ENCODE measurements at regions not wholly inside any gene's neighbourhood (a gene's known extent, or its start where the extent isn't known, plus 50 kb on each side); places are given as distances from the start of the nearest gene placed in this dataset.

DNA sequence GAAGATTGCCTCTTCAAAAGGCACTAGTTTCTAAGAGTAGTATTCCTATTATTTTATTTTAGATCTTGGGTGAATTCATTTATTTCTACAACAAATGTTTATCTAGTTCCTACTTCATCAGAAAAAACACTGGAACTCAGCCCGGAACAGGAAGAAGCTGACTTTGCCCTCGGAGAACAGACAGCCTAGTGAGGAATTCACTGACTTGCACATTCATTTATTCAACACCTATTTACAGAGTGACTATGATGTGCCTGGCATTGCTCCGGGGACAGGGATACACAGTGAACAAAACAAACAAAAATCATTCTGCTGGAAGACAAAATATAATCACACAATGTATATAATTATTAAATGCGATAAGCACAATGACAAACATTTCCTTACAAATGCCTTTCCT is 54.4 kb upstream of the SDK1 start:
- 37% methylated on average over 4 of the region's 4 CpGs for WGBS (ENCODE audit: missing lambda C conversion rate)
- TF ChIP-seq, protein P1, sequence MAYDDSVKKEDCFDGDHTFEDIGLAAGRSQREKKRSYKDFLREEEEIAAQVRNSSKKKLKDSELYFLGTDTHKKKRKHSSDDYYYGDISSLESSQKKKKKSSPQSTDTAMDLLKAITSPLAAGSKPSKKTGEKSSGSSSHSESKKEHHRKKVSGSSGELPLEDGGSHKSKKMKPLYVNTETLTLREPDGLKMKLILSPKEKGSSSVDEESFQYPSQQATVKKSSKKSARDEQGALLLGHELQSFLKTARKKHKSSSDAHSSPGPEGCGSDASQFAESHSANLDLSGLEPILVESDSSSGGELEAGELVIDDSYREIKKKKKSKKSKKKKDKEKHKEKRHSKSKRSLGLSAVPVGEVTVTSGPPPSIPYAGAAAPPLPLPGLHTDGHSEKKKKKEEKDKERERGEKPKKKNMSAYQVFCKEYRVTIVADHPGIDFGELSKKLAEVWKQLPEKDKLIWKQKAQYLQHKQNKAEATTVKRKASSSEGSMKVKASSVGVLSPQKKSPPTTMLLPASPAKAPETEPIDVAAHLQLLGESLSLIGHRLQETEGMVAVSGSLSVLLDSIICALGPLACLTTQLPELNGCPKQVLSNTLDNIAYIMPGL (CRISPR knock-in tag; IDR thresholded peaks at IDR 0.05; ENCODE audit: borderline replicate concordance) = no peak
- TF ChIP-seq NPAS2 (CRISPR knock-in tag; IDR thresholded peaks at IDR 0.05; ENCODE audit: borderline replicate concordance) (no peak), HOXB13 (CRISPR knock-in tag; IDR thresholded peaks at IDR 0.05; ENCODE audit: low read depth) (no peak), NFE2L2 (conservative IDR thresholded peaks at IDR 0.05; ENCODE audit: low read length) (no peak), CBX2 (IDR thresholded peaks at IDR 0.05; ENCODE audit: borderline replicate concordance, low read depth) (no peak), HDAC2 (IDR thresholded peaks at IDR 0.05) (no peak), GATA3 (IDR thresholded peaks at IDR 0.05; ENCODE audit: borderline replicate concordance) (no peak), PHF8 (IDR thresholded peaks at IDR 0.05; ENCODE audit: borderline replicate concordance, low read depth) (no peak), POLR2AphosphoS2 (conservative IDR thresholded peaks at IDR 0.05; ENCODE audit: low read length) (no peak), CTCF (IDR thresholded peaks at IDR 0.05) (no peak), RCOR1 (IDR thresholded peaks at IDR 0.05; ENCODE audit: low read depth, low read length) (no peak), MAFK (IDR thresholded peaks at IDR 0.05; ENCODE audit: partially characterized antibody) (no peak), ELK1 (IDR thresholded peaks at IDR 0.05; ENCODE audit: low read depth, low read length) (no peak)
- TF ChIP-seq, protein P2, sequence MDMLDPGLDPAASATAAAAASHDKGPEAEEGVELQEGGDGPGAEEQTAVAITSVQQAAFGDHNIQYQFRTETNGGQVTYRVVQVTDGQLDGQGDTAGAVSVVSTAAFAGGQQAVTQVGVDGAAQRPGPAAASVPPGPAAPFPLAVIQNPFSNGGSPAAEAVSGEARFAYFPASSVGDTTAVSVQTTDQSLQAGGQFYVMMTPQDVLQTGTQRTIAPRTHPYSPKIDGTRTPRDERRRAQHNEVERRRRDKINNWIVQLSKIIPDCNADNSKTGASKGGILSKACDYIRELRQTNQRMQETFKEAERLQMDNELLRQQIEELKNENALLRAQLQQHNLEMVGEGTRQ (IDR thresholded peaks at IDR 0.05) = no peak
- Histone ChIP-seq H3K4me2 (no peak overlapping the region), H3K4me3 (no peak overlapping the region), H3K4me1 (peaks cover 17% of the 10 kb centered on the region), H3K27ac (no peak overlapping the region), H3K9me3 (peaks cover 5% of the 10 kb centered on the region; the same call in 1 of the 3 replicates)
- FAIRE-seq = no peak
- ChIA-PET POLR2A (no interaction called here), CTCF (no interaction called here)
- no peak for DNase-seq (ENCODE audit: low read depth in 1 of 2, low spot score in 1 of 2)
- no peak for ATAC-seq

- WGBS (ENCODE audit: missing lambda C conversion rate) = 49% methylated on average over 5 of the region's 5 CpGs
- CTCF ChIA-PET = interaction anchor here (1.3 kb wide), 1 partner anchor 50 kb away, joined by 5 read pairs; no protein-coding TSS in a partner anchor
- DNase-seq (ENCODE audit: low read depth in 1 of 2, low spot score in 1 of 2) = no peak
- Histone ChIP-seq H3K27ac (no peak overlapping the region), H3K4me3 (no peak overlapping the region), H3K9me3 (peaks cover 5% of the 10 kb centered on the region; the same call in 1 of the 3 replicates), H3K4me1 (no peaks in the 10 kb centered on the region), H3K4me2 (no peak overlapping the region)
- POLR2A ChIA-PET = no interaction called here
- TF ChIP-seq HOXB13 (CRISPR knock-in tag; IDR thresholded peaks at IDR 0.05; ENCODE audit: low read depth) (no peak), CTCF (IDR thresholded peaks at IDR 0.05) (no peak), MAFK (IDR thresholded peaks at IDR 0.05; ENCODE audit: partially characterized antibody) (no peak), NR3C1 (IDR thresholded peaks at IDR 0.05) (no peak)
- no peak for FAIRE-seq
- ATAC-seq = no peak
Observed at GRCh38 chr7:3250725-3251124, 50.3 kb upstream of the SDK1 start.

All from A549 (cell line).